A549 (cell line): ENCODE measurements at regions not wholly inside any gene's neighbourhood (a gene's known extent, or its start where the extent isn't known, plus 50 kb on each side); places are given as distances from the start of the nearest gene placed in this dataset.

ENCODE experiments used
- ATAC-seq, 2 experiments: fragments of 200-7000 bp in 1 of 2; fragments of >200 bp in 1 of 2; cut with Nextera tagmentation in 1 of 2; cut with Tn5 transposase in 1 of 2; 3 replicates each; pipeline versions ENCODE4 v1.8.0 to v1.9.1; 2018 to 2020; ENCODE audit warnings: mild to moderate bottlenecking in 1 of 2, moderate library complexity in 1 of 2
- CTCF ChIA-PET: fragments of 300-600 bp; sonication (Branson Sonifier 250); formaldehyde crosslinking; extraction: SDS; loops from one replicate; lab custom pipeline; 2021; ENCODE audit warnings: antibody characterized with exemption, inconsistent platforms; lab: Yijun Ruan, JAX
- POLR2A ChIA-PET: fragments of 350-600 bp; formaldehyde crosslinking; extraction: SDS; loops from one replicate; lab custom pipeline; 2021; ENCODE audit warnings: antibody characterized with exemption, inconsistent platforms; lab: Yijun Ruan, JAX
- DNase-seq, 2 experiments: peaks; one replicate each; pipeline versions ENCODE4 v3.0.0 to v3.0.0-alpha.2; 2011 to 2016; ENCODE audit warnings: low read depth in 1 of 2, low spot score in 1 of 2
- FAIRE-seq: peaks from 2 replicates; lab custom pipeline; 2011; peaks lifted over from hg19 to GRCh38; lab: Jason Lieb, UNC
- H3K27ac ChIP-seq, 2 experiments: fragments of >200 bp; sonication (Bioruptor Twin); formaldehyde crosslinking; 3 replicates each; pipeline ENCODE4 v1.5.1; 2016 to 2017
- H3K4me1 ChIP-seq: fragments of >200 bp; sonication (Bioruptor Twin); formaldehyde crosslinking; 3 replicates; pipeline ENCODE4 v1.6.1; 2016
- H3K4me2 ChIP-seq: fragments of >200 bp; sonication (Bioruptor Twin); formaldehyde crosslinking; 3 replicates; pipeline ENCODE4 v1.6.1; 2016
- H3K4me3 ChIP-seq: fragments of >200 bp; sonication (Bioruptor Twin); formaldehyde crosslinking; 3 replicates; pipeline ENCODE4 v1.5.1; 2016
- H3K9me3 ChIP-seq: fragments of >200 bp; sonication (Bioruptor Twin); formaldehyde crosslinking; 3 replicates; pipeline ENCODE4 v1.6.1; 2016
- BHLHE40 ChIP-seq: IDR thresholded peaks from 2 replicates; pipeline ENCODE4 v1.6.1; 2012; ENCODE audit warnings: low read depth, low read length, inconsistent platforms
- CBX8 ChIP-seq: fragments of 200-600 bp; sonication (generic); IDR thresholded peaks from 2 replicates; pipeline ENCODE4 v1.6.1; 2016
- CEBPB ChIP-seq, 2 experiments: fragments of >200 bp in 1 of 2; sonication (Bioruptor Twin) in 1 of 2; formaldehyde crosslinking in 1 of 2; IDR thresholded peaks; 2 replicates each; pipeline ENCODE4 v1.6.1; 2012 to 2016
- EP300 ChIP-seq, 2 experiments: fragments of >200 bp; sonication (Bioruptor Twin); formaldehyde crosslinking; IDR thresholded peaks; 2 replicates in 1 of 2; 3 replicates in 1 of 2; pipeline ENCODE4 v1.6.1; 2016 to 2017
- FOSL2 ChIP-seq, 2 experiments: fragments of 450-650 bp in 1 of 2; fragments of >200 bp in 1 of 2; sonication (Bioruptor Twin) in 1 of 2; formaldehyde crosslinking; IDR thresholded peaks; 2 replicates each; pipeline versions ENCODE4 v1.5.0 to v1.6.1; 2016 to 2020; ENCODE audit warnings: mild to moderate bottlenecking in 1 of 2, moderate library complexity in 1 of 2
- GATA3 ChIP-seq: IDR thresholded peaks from 2 replicates; pipeline ENCODE4 v1.6.1; 2012; ENCODE audit warnings: borderline replicate concordance
- HDAC2 ChIP-seq: fragments of 200-600 bp; sonication (generic); IDR thresholded peaks from 2 replicates; pipeline ENCODE4 v1.6.1; 2016
- HOXA7 ChIP-seq: fragments of 250-450 bp; sonication (Bioruptor Pico); IDR thresholded peaks from 2 replicates; pipeline ENCODE4 v1.5.0; 2020; ENCODE audit warnings: mild to moderate bottlenecking, moderate library complexity
- JUN ChIP-seq, 2 experiments: fragments of >200 bp; sonication (Bioruptor Twin); formaldehyde crosslinking; IDR thresholded peaks; 2 replicates in 1 of 2; 3 replicates in 1 of 2; pipeline ENCODE4 v1.6.1; 2016 to 2017
- KDM1A ChIP-seq: fragments of 200-600 bp; sonication (generic); IDR thresholded peaks from 2 replicates; pipeline ENCODE4 v1.6.1; 2016; ENCODE audit warnings: low read depth, mild to moderate bottlenecking
- MAFK ChIP-seq: fragments of 450-650 bp; IDR thresholded peaks from 2 replicates; pipeline ENCODE4 v1.6.1; 2014; ENCODE audit not compliant: partially characterized antibody
- MAZ ChIP-seq: fragments of 150-350 bp; IDR thresholded peaks from 2 replicates; pipeline ENCODE4 v1.6.1; 2014; ENCODE audit warnings: antibody characterized with exemption, low read depth, low read length, borderline replicate concordance
- MYC ChIP-seq: IDR thresholded peaks from 2 replicates; pipeline ENCODE4 v1.6.1; 2012; ENCODE audit warnings: mild to moderate bottlenecking, inconsistent platforms, low read length, improper control_type of control experiment, borderline replicate concordance
- NR3C1 ChIP-seq: fragments of >200 bp; sonication (Bioruptor Twin); formaldehyde crosslinking; IDR thresholded peaks from 3 replicates; pipeline ENCODE4 v1.6.1; 2017
- PHF8 ChIP-seq: fragments of 200-600 bp; sonication (generic); IDR thresholded peaks from 2 replicates; pipeline ENCODE4 v1.6.1; 2016; ENCODE audit warnings: low read depth, mild to moderate bottlenecking, antibody characterized with exemption, moderate library complexity, borderline replicate concordance
- POLR2A ChIP-seq: IDR thresholded peaks from 2 replicates; pipeline ENCODE4 v1.6.1; 2012; ENCODE audit warnings: mild to moderate bottlenecking, low read length
- RAD21 ChIP-seq, 2 experiments: fragments of >200 bp in 1 of 2; sonication (Bioruptor Twin) in 1 of 2; formaldehyde crosslinking in 1 of 2; IDR thresholded peaks in 1 of 2; conservative IDR thresholded peaks in 1 of 2; 2 replicates in 1 of 2; 3 replicates in 1 of 2; pipeline ENCODE4 v1.6.1; 2012 to 2018; ENCODE audit warnings: inconsistent platforms in 1 of 2
- RCOR1 ChIP-seq: fragments of 150-350 bp; IDR thresholded peaks from 2 replicates; pipeline ENCODE4 v1.6.1; 2014; ENCODE audit warnings: antibody characterized with exemption, low read length, low read depth
- RNF2 ChIP-seq: fragments of 200-600 bp; sonication (generic); IDR thresholded peaks from 2 replicates; pipeline ENCODE4 v1.6.1; 2016; ENCODE audit warnings: low read depth, mild to moderate bottlenecking, antibody characterized with exemption, moderate library complexity, borderline replicate concordance
- SMC3 ChIP-seq: fragments of >200 bp; sonication (Bioruptor Twin); formaldehyde crosslinking; IDR thresholded peaks from 3 replicates; pipeline ENCODE4 v1.6.1; 2018; ENCODE audit warnings: inconsistent platforms
- SREBF2 ChIP-seq: fragments of 450-650 bp; IDR thresholded peaks from 2 replicates; pipeline ENCODE4 v1.6.1; 2014; ENCODE audit warnings: mild to moderate bottlenecking, moderate library complexity
- TFCP2L1 ChIP-seq: fragments of 250-450 bp; sonication (Bioruptor Pico); IDR thresholded peaks from 2 replicates; pipeline ENCODE4 v1.5.0; 2021; ENCODE audit warnings: mild to moderate bottlenecking
- TP53 ChIP-seq: fragments of 250-450 bp; sonication (Bioruptor Pico); IDR thresholded peaks from 2 replicates; pipeline ENCODE4 v1.5.0; 2021; ENCODE audit warnings: mild to moderate bottlenecking, moderate library complexity
- ZC3H11A ChIP-seq: fragments of 450-650 bp; IDR thresholded peaks from 2 replicates; pipeline ENCODE4 v1.6.1; 2014; ENCODE audit warnings: antibody characterized with exemption, mild to moderate bottlenecking
- ZFP36 ChIP-seq: fragments of 450-650 bp; IDR thresholded peaks from 2 replicates; pipeline ENCODE4 v1.6.1; 2014; ENCODE audit warnings: borderline replicate concordance; ENCODE audit not compliant: partially characterized antibody
- WGBS: methylation state at CpG from one replicate; pipeline ENCODE4 v1.1.6; 2017; ENCODE audit errors: missing lambda C conversion rate; 5-methylcytosine and 5-hydroxymethylcytosine counted together
- TF ChIP-seq, protein P1 (sequence below): fragments of 450-650 bp; IDR thresholded peaks from 2 replicates; pipeline ENCODE4 v1.6.1; 2014; ENCODE audit warnings: antibody characterized with exemption
- TF ChIP-seq, protein P2 (sequence below): IDR thresholded peaks from 2 replicates; pipeline ENCODE4 v1.6.1; 2012; ENCODE audit warnings: low read depth, borderline replicate concordance
- TF ChIP-seq, protein P3 (sequence below): fragments of >200 bp; sonication (Bioruptor Twin); formaldehyde crosslinking; IDR thresholded peaks from 3 replicates; pipeline ENCODE4 v1.6.1; 2016
- TF ChIP-seq, protein P4 (sequence below): fragments of 250-450 bp; sonication (Bioruptor Pico); IDR thresholded peaks from 2 replicates; pipeline ENCODE4 v1.5.0; 2020; ENCODE audit warnings: low read depth, mild to moderate bottlenecking, moderate library complexity

DNA sequence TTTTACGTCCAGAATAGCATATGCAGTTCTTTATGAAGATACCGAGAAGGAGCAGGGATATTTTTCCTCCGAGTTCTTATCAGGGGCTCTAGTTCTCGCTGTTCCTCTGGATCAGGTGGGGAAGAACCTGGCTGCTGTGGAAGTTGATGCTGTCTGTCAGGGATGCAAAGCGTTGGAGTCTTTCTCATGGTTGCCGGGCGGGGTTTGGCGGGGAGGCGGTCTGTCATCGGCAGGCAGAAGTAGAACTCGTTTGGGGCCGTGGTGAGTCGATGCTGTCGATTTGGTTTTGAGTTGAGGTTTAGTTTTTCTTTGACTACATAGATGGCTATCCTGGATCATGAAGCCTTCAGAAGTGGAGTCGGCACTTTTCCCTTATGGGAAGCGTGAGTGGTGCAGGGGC lies 691.2 kb downstream of the QKI start:
- Histone ChIP-seq H3K9me3 (no peaks in the 10 kb centered on the region), H3K4me3 (no peak overlapping the region), H3K4me2 (no peak overlapping the region), H3K27ac (no peak overlapping the region), H3K4me1 (no peaks in the 10 kb centered on the region)
- ChIA-PET POLR2A (no interaction called here), CTCF (no interaction called here)
- TF ChIP-seq, protein P1, sequence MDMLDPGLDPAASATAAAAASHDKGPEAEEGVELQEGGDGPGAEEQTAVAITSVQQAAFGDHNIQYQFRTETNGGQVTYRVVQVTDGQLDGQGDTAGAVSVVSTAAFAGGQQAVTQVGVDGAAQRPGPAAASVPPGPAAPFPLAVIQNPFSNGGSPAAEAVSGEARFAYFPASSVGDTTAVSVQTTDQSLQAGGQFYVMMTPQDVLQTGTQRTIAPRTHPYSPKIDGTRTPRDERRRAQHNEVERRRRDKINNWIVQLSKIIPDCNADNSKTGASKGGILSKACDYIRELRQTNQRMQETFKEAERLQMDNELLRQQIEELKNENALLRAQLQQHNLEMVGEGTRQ: no peak
- TF ChIP-seq KDM1A (no peak), CEBPB (IDR thresholded peaks at IDR 0.05) (no peak), SMC3 (no peak), ZC3H11A (no peak), FOSL2 (IDR thresholded peaks at IDR 0.05) (no peak), FOSL2 (CRISPR knock-in tag; IDR thresholded peaks at IDR 0.05) (no peak), NR3C1 (no peak), SREBF2 (no peak), ZFP36 (no peak), PHF8 (no peak)
- TF ChIP-seq, protein P2, sequence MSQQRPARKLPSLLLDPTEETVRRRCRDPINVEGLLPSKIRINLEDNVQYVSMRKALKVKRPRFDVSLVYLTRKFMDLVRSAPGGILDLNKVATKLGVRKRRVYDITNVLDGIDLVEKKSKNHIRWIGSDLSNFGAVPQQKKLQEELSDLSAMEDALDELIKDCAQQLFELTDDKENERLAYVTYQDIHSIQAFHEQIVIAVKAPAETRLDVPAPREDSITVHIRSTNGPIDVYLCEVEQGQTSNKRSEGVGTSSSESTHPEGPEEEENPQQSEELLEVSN: no peak
- TF ChIP-seq, protein P3, sequence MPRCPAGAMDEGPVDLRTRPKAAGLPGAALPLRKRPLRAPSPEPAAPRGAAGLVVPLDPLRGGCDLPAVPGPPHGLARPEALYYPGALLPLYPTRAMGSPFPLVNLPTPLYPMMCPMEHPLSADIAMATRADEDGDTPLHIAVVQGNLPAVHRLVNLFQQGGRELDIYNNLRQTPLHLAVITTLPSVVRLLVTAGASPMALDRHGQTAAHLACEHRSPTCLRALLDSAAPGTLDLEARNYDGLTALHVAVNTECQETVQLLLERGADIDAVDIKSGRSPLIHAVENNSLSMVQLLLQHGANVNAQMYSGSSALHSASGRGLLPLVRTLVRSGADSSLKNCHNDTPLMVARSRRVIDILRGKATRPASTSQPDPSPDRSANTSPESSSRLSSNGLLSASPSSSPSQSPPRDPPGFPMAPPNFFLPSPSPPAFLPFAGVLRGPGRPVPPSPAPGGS: no peak
- FAIRE-seq: no peak
- DNase-seq: no peak
- 74% methylated on average over 14 of the region's 16 CpGs for WGBS
- no peak for ATAC-seq

DNA sequence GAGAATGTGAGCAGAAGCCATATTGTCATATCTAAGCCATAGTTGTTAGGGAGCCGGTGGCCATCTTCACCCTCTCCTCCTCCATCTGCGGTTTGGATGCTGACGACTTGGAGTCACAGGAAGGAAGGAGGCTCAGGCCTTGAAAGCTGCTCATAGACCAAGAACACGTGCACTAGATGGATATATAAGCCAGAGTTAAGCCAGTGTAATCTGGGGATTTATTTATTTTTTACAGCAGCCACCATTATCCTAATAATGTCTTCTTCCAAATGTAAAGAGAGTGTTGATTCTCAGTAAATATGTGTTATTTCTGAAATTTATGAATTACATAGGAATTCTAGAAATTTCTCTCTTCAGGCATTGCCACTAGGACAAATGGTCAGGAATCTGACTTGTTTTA lies 689.9 kb downstream of the QKI start:
- Histone ChIP-seq H3K4me2 (no peak overlapping the region), H3K9me3 (no peaks in the 10 kb centered on the region), H3K4me1 (no peaks in the 10 kb centered on the region), H3K4me3 (no peak overlapping the region), H3K27ac (no peak overlapping the region)
- CTCF ChIA-PET: no interaction called here
- no peak for FAIRE-seq
- POLR2A ChIA-PET: no interaction called here
- ATAC-seq: no peak
- WGBS: 58% methylated on average over 4 of the region's 4 CpGs
- TF ChIP-seq TFCP2L1 (CRISPR knock-in tag) (no peak), HDAC2 (no peak), CEBPB (IDR thresholded peaks at IDR 0.05) (no peak), RCOR1 (no peak), HOXA7 (CRISPR knock-in tag) (no peak), SMC3 (no peak), PHF8 (no peak), POLR2A (no peak)
- TF ChIP-seq, protein P3: no peak
- no peak for DNase-seq

DNA sequence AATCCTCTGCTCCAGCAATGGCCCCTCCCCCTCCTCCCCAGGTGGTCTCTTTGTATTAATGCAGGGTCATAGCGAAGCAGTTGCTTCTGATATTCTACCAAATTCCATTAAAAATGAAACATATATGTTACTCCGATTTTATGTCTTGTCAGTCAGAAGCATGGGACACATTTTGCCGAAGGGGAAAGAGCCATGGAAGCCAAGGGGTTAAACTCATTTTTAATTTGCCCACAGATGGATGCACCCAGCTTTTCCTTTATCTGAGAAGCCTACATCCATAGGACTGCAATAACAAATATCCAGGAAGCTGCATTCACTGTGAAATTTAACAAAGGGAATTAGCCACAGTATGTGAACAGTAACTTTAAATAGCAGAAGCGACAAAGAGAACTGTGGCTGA lies 688.2 kb downstream of the QKI start:
- Histone ChIP-seq H3K4me3 (no peak overlapping the region), H3K27ac (no peak overlapping the region), H3K4me1 (no peaks in the 10 kb centered on the region), H3K4me2 (no peak overlapping the region), H3K9me3 (no peaks in the 10 kb centered on the region)
- WGBS: 39% methylated on average over 4 of the region's 4 CpGs
- ATAC-seq (no peak), FAIRE-seq (no peak), DNase-seq (no peak)
- CTCF ChIA-PET: no interaction called here
- POLR2A ChIA-PET: no interaction called here
- no peak for TF ChIP-seq TFCP2L1 (CRISPR knock-in tag)
- TF ChIP-seq MYC: no peak
- TF ChIP-seq CBX8: no peak
- TF ChIP-seq RAD21 (conservative IDR thresholded peaks at IDR 0.05 in 1 of 2, IDR thresholded peaks at IDR 0.05 in 1 of 2): no peak
- TF ChIP-seq MAZ: no peak
- no peak for TF ChIP-seq GATA3
- TF ChIP-seq RNF2: no peak
- no peak for TF ChIP-seq TP53 (CRISPR knock-in tag)
- TF ChIP-seq JUN (IDR thresholded peaks at IDR 0.05): no peak
- TF ChIP-seq, protein P4, sequence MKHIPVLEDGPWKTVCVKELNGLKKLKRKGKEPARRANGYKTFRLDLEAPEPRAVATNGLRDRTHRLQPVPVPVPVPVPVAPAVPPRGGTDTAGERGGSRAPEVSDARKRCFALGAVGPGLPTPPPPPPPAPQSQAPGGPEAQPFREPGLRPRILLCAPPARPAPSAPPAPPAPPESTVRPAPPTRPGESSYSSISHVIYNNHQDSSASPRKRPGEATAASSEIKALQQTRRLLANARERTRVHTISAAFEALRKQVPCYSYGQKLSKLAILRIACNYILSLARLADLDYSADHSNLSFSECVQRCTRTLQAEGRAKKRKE (CRISPR knock-in tag): no peak
- no peak for TF ChIP-seq MAFK
- no peak for TF ChIP-seq RCOR1
- TF ChIP-seq EP300 (IDR thresholded peaks at IDR 0.05): no peak
- no peak for TF ChIP-seq HOXA7 (CRISPR knock-in tag)
- TF ChIP-seq CEBPB (IDR thresholded peaks at IDR 0.05): no peak
- no peak for TF ChIP-seq BHLHE40
